ENCODE measurements at regions not wholly inside any gene's neighbourhood (a gene's known extent, or its start where the extent isn't known, plus 50 kb on each side); places are given as distances from the start of the nearest gene placed in this dataset.

DNA sequence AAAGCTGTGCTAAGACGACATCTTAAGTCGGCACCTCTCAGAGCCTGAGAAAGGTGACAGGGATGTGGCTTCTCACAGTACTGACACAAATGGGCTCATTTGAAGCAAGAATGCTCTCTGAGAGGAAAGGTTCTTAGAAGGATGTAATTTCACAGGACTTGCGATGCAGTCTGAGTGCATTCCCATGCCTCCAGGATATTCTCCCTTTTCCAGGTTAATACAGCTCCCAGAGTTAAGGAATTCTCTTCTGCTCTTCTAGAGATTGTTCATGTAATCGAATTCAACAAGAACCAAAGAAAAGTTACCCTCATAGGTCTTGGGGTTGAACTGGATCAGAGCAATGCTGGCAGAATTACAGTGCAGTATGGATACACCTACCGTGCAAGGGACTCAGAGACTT lies 131.0 kb downstream of the GALR1 start:
- TF ChIP-seq, protein P1, sequence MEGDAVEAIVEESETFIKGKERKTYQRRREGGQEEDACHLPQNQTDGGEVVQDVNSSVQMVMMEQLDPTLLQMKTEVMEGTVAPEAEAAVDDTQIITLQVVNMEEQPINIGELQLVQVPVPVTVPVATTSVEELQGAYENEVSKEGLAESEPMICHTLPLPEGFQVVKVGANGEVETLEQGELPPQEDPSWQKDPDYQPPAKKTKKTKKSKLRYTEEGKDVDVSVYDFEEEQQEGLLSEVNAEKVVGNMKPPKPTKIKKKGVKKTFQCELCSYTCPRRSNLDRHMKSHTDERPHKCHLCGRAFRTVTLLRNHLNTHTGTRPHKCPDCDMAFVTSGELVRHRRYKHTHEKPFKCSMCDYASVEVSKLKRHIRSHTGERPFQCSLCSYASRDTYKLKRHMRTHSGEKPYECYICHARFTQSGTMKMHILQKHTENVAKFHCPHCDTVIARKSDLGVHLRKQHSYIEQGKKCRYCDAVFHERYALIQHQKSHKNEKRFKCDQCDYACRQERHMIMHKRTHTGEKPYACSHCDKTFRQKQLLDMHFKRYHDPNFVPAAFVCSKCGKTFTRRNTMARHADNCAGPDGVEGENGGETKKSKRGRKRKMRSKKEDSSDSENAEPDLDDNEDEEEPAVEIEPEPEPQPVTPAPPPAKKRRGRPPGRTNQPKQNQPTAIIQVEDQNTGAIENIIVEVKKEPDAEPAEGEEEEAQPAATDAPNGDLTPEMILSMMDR (conservative IDR thresholded peaks at IDR 0.05; ENCODE audit: low read depth, low read length) = no peak
- no peak for TF ChIP-seq EZH2 (IDR thresholded peaks at IDR 0.05; ENCODE audit: borderline replicate concordance, low read depth, low read length, poor library complexity, severe bottlenecking)
